ENCODE measurements at regions not wholly inside any gene's neighbourhood (a gene's known extent, or its start where the extent isn't known, plus 50 kb on each side); places are given as distances from the start of the nearest gene placed in this dataset.

DNA sequence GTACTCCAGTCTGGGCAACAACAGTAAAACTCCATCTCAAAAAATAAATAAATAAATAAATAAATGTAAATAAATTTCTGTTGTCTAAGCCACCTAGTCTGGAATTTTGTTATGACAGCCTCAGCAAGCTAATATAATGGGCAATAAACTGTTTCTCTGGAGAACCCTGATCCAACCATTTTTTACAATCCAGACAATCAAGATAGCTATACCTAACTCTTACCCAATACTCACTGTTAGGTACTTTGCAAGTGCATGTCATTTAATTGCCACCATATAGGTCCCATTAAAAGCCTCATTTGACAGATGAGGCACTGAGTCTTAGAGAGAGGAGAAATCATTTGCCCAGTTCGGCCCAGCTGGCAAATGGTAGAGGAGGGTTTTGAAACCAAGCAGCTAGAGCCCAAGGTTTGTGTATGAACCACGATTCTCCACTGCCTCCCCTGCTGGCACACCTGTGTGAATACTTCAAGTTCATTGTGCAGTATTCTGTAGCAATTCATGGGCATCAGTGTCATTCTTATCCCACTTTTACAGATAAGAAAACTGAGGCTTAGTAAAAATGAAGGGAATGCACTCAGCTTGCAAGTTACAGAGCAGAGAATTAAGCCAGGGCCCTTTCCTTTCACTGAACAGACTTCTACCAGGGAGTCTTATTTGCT, 107.0 kb upstream of the UBE2E1 start:
- H3K4me3 ChIP-seq: no peak overlapping the region
- DNase-seq: no peak
- H3K27ac ChIP-seq: no peak overlapping the region
- ATAC-seq: no peak
- no peaks in the 10 kb centered on the region for H3K27me3 ChIP-seq
- H3K9me3 ChIP-seq: no peaks in the 10 kb centered on the region
- intact Hi-C loops (cut with DNase I): no loop called here
- TF ChIP-seq, protein P1, sequence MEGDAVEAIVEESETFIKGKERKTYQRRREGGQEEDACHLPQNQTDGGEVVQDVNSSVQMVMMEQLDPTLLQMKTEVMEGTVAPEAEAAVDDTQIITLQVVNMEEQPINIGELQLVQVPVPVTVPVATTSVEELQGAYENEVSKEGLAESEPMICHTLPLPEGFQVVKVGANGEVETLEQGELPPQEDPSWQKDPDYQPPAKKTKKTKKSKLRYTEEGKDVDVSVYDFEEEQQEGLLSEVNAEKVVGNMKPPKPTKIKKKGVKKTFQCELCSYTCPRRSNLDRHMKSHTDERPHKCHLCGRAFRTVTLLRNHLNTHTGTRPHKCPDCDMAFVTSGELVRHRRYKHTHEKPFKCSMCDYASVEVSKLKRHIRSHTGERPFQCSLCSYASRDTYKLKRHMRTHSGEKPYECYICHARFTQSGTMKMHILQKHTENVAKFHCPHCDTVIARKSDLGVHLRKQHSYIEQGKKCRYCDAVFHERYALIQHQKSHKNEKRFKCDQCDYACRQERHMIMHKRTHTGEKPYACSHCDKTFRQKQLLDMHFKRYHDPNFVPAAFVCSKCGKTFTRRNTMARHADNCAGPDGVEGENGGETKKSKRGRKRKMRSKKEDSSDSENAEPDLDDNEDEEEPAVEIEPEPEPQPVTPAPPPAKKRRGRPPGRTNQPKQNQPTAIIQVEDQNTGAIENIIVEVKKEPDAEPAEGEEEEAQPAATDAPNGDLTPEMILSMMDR (IDR thresholded peaks at IDR 0.05): no peak
- no peaks in the 10 kb centered on the region for H3K4me1 ChIP-seq
- no peaks in the 10 kb centered on the region for H3K36me3 ChIP-seq

DNA sequence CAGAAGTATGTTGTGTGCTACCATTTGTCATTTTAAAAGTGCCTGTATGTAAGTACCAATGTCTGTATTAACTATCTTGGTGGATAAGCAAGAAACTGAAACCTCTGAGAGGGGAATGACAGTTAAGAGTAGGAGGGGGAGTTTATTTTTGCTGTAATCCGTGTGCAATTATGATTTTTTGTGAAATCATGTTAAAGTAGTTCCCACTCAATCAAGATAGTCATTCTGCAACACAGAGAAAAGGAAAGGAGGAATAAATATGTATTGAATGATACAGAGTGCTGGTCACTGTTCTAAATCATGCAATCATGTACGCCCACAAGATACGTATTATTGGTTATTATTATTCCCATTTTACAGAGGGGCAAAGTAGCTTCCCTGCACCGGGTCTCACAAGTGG, 105.1 kb upstream of the UBE2E1 start:
- H3K4me3 ChIP-seq: no peak overlapping the region
- no peaks in the 10 kb centered on the region for H3K27me3 ChIP-seq
- DNase-seq: no peak
- intact Hi-C loops (cut with DNase I): no loop called here
- no peaks in the 10 kb centered on the region for H3K9me3 ChIP-seq
- ATAC-seq: no peak
- no peaks in the 10 kb centered on the region for H3K4me1 ChIP-seq
- TF ChIP-seq, protein P1 (IDR thresholded peaks at IDR 0.05): no peak
- H3K36me3 ChIP-seq: no peaks in the 10 kb centered on the region
- no peak overlapping the region for H3K27ac ChIP-seq

DNA sequence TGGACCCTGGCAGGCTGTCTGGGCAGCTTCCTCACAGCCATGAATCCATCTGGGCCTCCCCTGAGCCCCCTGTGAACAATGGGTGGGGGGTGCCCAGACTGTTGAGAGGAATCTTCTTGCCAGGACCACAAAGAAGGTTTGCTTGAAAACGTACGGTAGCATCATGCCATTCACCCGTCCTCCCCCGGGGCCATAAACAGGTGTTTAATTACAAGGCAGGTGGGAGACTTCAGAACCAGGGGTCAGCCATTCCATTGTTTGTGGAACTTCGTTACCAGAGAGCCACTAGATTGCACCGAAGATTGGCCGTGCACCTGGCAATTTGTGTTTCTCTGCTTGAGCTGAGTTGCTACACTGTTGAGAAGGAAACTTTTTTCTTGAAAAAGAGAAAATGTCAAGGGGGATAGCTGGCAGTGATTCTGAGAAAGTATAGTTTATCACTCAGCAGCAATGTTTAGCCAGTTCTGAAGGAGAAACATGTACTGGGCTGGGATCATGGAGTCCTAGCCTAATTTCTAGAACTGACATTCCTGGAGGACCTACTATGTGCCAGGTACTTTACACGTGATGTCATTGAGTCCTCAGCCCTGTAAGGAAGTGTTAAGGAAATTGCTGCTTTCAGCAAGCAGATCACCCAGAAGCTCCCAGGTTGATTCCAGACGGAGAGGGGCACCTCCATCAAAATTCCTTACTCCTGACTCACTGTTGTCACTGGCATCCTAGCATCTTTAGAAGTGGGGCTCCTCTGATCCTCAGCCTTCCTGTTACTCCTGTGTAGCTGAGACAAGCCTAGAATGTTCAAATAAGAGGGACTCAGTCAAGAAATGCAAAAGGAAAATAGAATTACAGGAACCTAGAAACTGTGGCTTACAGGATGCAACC, 103.8 kb upstream of the UBE2E1 start:
- no peak for DNase-seq
- intact Hi-C loops (cut with DNase I): no loop called here
- ATAC-seq: no peak

DNA sequence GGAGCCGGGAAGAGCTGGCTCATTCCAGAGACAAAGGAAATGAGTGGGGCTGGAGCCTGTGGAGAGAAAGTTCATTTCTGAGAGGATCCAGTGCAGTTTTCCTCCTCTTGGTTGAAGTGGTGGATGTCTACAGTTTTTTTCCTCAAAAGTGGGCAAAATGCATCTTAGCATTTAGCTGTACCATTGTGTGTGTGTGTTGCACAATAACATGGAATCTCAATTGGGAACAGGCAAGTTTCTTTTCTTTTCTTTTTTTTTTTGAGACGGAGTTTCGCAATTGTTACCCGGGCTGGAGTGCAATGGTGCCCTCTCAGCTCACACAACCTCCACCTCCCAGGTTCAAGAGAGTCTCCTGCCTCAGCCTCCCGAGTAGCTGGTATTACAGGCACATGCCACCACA, 101.5 kb upstream of the UBE2E1 start:
- no peaks in the 10 kb centered on the region for H3K27me3 ChIP-seq
- TF ChIP-seq, protein P1 (IDR thresholded peaks at IDR 0.05): no peak
- H3K4me3 ChIP-seq: no peak overlapping the region
- no peaks in the 10 kb centered on the region for H3K36me3 ChIP-seq
- no peak for DNase-seq
- H3K9me3 ChIP-seq: no peaks in the 10 kb centered on the region
- no peak overlapping the region for H3K27ac ChIP-seq
- intact Hi-C loops (cut with DNase I): no loop called here
- no peaks in the 10 kb centered on the region for H3K4me1 ChIP-seq
- no peak for ATAC-seq

More for the DNA sequence above, 103.8 kb upstream of the UBE2E1 start:
- no peak overlapping the region for H3K4me3 ChIP-seq
- H3K36me3 ChIP-seq: no peaks in the 10 kb centered on the region
- no peaks in the 10 kb centered on the region for H3K9me3 ChIP-seq
- H3K4me1 ChIP-seq: no peaks in the 10 kb centered on the region
- H3K27me3 ChIP-seq: no peaks in the 10 kb centered on the region
- no peak overlapping the region for H3K27ac ChIP-seq
- TF ChIP-seq, protein P1 (IDR thresholded peaks at IDR 0.05): no peak

DNA sequence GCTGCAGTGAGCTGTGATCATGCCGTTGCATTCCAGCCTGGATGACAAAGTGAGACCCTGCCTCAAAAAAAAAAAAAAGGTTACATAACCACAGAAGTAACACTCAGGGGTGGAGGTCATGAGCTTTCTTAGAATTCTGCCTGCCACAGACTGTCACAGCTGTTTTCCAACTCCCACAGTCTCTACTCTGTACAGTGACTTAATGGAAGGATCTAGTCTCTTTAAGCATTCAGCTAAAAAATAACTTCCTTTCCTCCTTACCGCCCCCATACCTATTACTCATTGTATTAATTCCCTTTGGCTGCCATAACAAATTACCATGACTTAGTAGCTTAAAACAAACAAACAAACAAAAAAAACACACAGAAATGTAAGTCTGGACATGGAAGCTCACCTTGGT, 99.6 kb upstream of the UBE2E1 start:
- intact Hi-C loops (cut with DNase I): no loop called here
- H3K27ac ChIP-seq: no peak overlapping the region
- no peaks in the 10 kb centered on the region for H3K9me3 ChIP-seq
- no peak for DNase-seq
- H3K27me3 ChIP-seq: no peaks in the 10 kb centered on the region
- no peak for ATAC-seq
- no peaks in the 10 kb centered on the region for H3K4me1 ChIP-seq
- TF ChIP-seq, protein P1 (IDR thresholded peaks at IDR 0.05): no peak
- H3K36me3 ChIP-seq: no peaks in the 10 kb centered on the region
- H3K4me3 ChIP-seq: no peak overlapping the region
